ENCODE measurements at regions not wholly inside any gene's neighbourhood (a gene's known extent, or its start where the extent isn't known, plus 50 kb on each side); places are given as distances from the start of the nearest gene placed in this dataset.

DNA sequence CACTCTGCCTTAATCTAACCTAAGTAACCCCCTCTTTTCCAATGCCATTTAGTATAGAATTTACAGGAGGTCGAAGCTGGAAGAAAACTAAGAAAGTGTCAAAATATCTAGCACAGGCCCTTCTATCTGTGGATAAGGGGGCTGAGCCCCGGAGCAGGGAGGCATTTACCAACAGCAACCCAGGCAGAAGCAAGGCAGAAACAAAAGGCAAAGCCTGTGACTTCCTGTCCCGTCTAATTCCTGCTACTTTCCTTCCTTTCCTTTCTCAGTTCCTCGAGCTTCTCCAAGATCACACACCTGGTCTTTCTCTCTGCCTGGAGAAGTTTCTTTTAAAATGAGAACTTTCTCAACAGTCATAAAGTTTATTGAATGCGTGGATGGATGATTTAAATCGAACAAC is 146.0 kb downstream of the FOXA2 start:
- in situ Hi-C loops (cut with MboI; ENCODE audit: low sequenced_read_pairs) = no loop called here

- in situ Hi-C loops (cut with MboI; ENCODE audit: low sequenced_read_pairs) = no loop called here
These were observed 147.0 kb downstream of the FOXA2 start for GRCh38 chr20:22437354-22437753.

- in situ Hi-C loops (cut with MboI; ENCODE audit: low sequenced_read_pairs) = no loop called here
These were observed 153.0 kb downstream of the FOXA2 start for GRCh38 chr20:22431419-22431818.

DNA sequence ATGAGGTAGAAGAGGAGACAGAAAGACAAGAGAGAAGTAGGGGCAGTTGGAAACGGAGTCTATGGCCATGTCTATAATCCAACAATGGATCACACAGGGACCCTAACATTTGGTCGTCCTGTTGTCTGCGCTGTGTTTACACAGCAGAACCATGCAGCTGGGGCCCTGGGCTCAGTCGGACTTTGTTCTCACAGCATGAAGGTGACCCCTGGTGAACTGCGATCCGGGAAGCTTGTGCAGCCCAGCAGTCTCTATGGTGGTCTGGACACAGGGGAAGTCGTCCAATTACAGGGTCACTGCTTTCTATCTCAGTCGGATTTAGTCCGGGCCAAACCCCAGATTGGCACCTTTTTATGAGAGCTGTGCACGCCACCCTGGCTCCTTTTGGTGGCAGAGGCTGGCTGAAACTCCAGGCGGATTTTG is 153.6 kb downstream of the FOXA2 start:
- in situ Hi-C loops (cut with MboI; ENCODE audit: low sequenced_read_pairs) = no loop called here

GRCh38 chr20:22430154-22430745 is 154.1 kb downstream of the FOXA2 start:
- in situ Hi-C loops (cut with MboI; ENCODE audit: low sequenced_read_pairs) = no loop called here

- in situ Hi-C loops (cut with MboI; ENCODE audit: low sequenced_read_pairs) = no loop called here
These were observed 154.9 kb downstream of the FOXA2 start for GRCh38 chr20:22429175-22430153.

DNA sequence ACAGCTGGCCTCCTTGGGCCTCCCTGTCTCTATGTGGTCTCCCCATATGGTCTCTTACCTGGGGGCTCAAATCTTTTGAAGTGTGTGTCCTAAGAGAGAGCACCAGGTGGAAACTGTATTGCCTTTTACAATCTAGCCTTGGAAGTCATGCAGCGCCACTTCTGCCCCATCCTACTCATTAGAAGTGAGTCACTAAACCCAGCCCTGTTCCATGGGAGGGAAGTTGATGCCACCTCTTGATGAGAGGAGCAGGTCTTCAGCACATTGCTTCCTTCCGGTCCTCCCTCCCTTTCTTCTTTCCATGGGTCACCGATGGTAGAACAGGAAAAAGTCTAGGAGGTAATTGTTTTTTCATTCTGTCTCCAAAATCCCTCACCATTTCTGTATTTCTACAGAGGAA is 156.3 kb downstream of the FOXA2 start:
- in situ Hi-C loops (cut with MboI; ENCODE audit: low sequenced_read_pairs) = no loop called here

GRCh38 chr20:22426772-22427171 is 157.6 kb downstream of the FOXA2 start:
- in situ Hi-C loops (cut with MboI; ENCODE audit: low sequenced_read_pairs) = no loop called here

DNA sequence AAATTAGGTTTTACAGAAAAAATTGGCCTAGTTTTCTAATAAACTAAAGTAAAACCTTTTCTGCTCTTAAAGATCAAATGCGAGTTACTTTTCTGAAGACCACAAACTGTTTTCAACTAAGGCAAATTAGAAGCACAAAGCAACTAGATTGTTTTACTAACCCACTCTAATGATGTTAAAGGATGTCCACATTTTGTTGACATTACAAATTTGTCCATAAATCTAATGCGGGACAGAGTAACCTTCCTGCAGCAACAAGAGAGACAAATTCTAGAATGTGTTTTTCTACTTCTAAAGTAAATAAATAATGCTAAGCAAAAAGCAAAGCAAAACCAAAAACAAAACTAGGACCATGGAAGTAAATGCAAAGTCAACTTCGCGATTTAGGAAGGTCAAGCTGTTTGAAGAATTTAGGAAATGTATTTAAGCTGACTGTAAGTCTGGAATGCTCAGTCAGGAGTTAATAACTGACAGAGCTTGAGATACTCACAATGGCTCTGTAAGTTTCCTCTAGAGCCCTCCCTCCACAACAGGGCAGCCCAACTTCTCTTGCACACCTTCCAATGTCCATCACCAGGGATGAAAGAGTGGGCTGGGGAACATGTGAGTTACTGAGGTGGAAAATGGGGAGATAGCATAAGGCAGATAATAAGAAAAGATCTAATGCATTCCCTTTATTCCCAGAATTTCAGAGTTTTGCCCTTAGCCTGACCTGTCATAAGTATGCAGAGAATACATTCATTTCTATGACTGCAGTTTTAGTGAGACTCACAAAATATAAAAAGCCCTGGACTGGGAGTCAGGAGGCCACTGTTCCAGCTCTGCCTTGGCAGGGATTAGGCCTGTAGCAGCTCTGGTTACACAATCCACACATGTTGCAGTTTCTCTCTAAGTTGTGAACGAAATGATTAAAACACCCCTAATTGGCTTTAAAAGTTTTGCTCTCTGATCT is 158.8 kb downstream of the FOXA2 start:
- in situ Hi-C loops (cut with MboI; ENCODE audit: low sequenced_read_pairs) = no loop called here

DNA sequence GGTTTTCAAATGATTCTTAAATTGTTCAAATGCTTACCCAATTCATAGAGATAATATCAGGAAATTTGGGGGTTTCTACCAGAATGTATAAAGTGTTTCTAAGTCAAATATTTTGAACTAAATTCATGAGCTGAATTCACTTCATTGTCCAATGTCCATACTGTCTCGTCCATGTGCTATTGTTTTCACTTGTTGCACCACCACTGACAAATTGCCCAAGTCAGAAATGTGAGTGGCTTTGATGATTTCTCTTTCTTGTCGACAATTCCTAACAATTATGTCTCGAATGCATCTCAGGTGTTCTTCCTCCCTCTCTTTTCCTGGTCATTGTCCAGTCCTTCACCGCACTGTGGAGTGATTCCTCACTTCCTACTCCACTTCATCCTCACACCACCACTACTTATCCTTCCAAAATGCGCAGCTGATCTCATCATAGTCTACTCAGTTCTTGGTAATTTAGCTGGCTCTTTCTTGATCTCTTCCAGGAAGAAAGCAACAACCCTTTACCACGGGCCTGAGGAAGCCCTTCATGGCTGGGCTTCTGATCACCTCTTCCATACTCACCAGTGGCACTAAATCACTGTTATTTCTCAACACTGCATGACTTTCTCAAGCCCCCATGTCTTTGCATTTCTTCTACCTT is 161.1 kb downstream of the FOXA2 start:
- in situ Hi-C loops (cut with MboI; ENCODE audit: low sequenced_read_pairs) = no loop called here

DNA sequence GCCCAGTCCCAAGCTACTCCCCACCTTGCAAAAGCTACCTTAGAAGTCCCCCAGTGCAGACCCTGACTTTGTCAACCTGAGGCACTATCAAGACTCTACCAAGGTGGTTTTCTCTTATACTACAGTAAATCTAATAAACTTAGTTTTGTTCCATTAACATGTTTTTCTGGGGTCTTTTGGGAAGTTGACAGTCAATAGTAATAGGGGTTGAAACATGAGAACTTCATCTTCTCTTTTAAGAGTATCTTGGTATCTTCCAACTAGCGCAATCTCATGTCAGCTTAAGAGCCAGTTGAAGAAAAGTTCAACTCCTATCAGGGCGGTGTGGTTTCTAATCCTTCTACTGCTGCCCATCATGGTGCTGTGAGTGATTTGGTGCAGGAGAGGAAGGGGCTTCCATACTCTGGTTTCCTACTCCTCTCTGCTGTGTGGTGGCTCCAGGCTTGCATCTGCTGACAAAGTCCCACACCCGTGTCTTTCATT is 164.2 kb downstream of the FOXA2 start:
- in situ Hi-C loops (cut with MboI; ENCODE audit: low sequenced_read_pairs) = no loop called here

DNA sequence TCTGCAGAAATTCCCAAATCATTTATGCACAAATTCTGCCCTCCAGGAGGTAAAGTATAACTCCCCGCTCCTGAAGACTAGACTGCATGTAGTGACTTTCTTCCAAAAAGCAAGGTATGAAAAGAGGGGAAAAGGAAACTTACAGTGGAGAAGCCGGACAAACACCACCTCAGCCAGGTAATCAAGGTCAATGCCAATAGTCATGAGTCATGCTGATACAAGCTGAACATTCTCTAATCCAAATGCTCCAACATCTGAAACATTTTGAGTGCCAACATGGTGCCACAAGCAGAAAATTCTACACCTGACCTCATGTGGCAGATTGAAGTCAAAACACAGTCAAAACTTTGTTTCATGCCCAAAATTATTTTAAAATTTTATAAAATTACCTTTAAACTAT is 165.6 kb downstream of the FOXA2 start:
- in situ Hi-C loops (cut with MboI; ENCODE audit: low sequenced_read_pairs) = no loop called here

DNA sequence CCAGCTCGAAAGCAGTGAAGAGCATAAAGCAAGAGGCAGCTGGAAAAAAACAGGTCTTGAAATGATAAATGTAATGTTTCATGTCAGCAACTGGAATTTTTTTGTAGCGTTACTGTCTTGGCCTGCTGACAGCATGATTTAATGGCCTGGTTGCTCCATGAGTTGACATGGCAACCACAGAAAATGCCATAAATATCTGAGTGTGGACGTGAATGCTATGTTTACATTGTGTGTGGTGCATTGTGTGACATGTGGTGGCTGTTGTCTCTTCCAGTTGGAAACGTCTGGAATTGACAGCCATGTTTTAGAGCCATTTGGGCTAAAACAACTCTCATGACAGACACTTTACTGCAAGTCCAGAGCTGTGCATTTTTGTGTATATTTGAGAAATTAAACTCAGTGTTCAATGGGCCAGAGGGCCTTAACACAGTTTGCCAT is 170.0 kb downstream of the FOXA2 start:
- in situ Hi-C loops (cut with MboI; ENCODE audit: low sequenced_read_pairs) = no loop called here

DNA sequence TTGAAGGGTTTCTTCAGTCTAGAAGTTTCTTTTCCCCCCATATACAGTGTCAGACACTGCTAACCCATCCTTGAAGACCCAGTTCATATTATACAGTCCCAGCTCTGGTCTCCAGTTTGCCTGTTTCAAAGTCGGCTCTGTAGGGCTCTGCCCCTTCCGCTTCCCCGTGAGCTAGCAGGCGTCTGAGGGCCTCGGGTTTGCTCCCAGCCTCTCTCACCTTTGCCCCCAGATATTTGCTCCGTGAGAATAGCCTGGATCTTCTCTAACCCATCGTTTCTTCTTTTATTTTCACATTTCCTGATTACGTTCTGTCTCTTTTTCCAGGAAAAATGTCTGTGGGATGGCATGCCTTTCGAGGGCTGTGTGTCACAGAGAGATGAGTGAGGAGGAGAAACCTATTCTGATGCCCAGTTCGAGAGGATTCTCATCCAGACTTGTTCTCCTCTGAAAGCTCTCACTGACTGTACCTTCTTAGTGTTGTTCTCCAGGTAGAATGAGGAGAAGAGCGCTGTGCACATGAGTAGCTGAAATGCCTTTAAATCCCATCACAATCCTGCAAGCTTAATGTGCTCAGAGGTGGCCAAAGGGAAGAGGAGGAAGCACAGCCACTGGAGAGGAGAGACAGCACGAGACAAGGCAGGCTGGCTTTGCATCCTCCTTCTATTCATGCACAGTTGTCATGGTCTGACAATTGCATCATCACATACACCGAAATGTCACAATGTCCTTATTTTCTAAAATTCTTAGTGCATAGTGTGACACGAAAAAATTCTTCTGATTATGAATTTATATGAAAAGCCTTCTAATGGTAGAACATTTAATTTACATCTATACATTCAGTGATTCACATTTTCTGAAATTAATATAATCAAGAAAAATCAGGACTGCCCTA is 171.1 kb downstream of the FOXA2 start:
- in situ Hi-C loops (cut with MboI; ENCODE audit: low sequenced_read_pairs) = no loop called here

DNA sequence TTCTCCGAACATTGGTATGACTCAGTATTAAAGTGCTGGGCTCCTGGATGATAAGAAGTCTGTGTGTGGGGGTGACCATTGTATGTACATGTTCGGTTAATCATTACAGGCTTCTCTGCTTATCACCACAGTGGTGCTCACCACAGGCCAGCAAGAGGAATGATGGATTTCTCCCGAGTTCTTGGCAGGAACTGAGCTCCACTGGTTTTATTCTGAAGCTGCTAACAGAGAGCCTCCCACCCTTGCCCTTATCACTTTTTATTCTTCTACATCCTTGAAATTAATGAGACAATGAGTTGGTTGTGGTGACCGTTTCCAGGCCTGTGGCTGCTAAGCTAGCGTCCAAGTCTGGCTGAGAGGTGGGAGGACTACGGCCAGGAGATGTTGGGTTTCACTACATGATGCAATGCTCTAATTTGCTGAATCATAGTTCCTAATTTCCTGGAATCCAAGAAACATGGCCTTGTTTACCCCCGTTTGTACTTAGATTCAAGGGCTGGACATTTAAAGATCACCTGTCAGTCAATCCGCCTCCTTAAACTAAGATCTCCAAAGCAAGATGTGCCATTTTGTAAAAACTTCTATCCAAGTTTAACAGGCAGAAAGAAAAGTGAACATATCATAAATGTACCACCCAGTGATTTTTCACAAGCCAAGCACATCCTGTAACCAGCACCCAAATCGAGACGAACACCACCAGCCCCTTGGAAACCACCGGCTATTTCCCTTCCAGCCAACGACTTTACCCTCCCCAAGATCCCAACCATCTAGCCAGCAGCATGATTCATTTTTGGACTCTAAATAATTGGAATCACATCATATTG is 172.5 kb downstream of the FOXA2 start:
- in situ Hi-C loops (cut with MboI; ENCODE audit: low sequenced_read_pairs) = no loop called here

- in situ Hi-C loops (cut with MboI; ENCODE audit: low sequenced_read_pairs) = no loop called here
These were observed 173.1 kb downstream of the FOXA2 start for GRCh38 chr20:22411286-22411626.

DNA sequence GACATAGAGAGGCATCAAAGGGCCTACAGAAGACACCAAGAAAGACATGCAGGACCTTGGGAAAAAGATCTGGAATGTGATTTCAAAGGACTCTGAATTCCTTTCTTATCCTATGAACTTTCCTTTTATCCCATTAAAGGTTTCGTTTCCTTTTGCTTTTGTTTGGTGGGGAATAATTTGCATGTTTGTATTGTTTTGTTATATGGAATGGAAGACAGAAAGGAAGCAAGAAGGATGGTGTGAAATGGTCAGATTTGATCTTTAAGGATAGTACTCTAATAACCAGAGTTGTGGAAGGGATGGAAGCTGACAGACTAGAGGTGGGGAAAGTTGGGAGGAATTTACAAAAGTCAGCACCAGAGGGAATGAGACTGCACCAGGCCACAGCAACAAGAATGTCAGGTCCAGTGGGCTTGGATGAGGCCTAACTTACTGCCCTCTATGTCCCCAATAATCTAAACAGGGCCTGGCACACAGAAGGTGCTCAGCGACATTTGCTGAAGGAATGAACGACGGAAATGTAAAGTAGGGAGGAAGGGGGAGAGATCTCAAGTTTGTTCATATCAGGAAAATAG is 173.7 kb downstream of the FOXA2 start:
- in situ Hi-C loops (cut with MboI; ENCODE audit: low sequenced_read_pairs) = no loop called here

Data from HL-60/S4 treated with retinoic acid at 250 ng/mL for 4 days and 3 days (cell line).